Pancreas (tissue), 10 donors: ENCODE measurements at regions not wholly inside any gene's neighbourhood (a gene's known extent, or its start where the extent isn't known, plus 50 kb on each side); places are given as distances from the start of the nearest gene placed in this dataset.

Experiments
- ATAC-seq, 4 donors: fragments of 200-7000 bp; cut with Tn5 transposase; one replicate each; pipeline versions ENCODE4 v1.8.0 to v1.9.1; 2020; ENCODE audit warnings: mild to moderate bottlenecking in 4 of 4, moderate library complexity in 4 of 4
- DNase-seq, 6 donors: peaks; one replicate each; pipeline ENCODE4 v3.0.0-alpha.2; 2020
- FAIRE-seq: peaks from 2 replicates; lab custom pipeline; 2012; peaks lifted over from hg19 to GRCh38; lab: Jason Lieb, UNC
- H3K27ac ChIP-seq, 4 donors: fragments of 200-600 bp; sonication (generic); 1 replicate in 3 of 4; 2 replicates in 1 of 4; pipeline versions ENCODE4 v1.5.0 to v1.8.0; 2020
- H3K27me3 ChIP-seq, 4 donors: fragments of 200-600 bp; one replicate each; pipeline ENCODE4 v1.8.0; 2021
- H3K36me3 ChIP-seq, 3 donors: fragments of 200-600 bp; sonication (generic) in 1 of 3; one replicate each; pipeline versions ENCODE4 v1.5.0 to v1.8.0; 2020 to 2021
- H3K4me1 ChIP-seq, 3 donors: fragments of 200-600 bp; one replicate each; pipeline ENCODE4 v1.8.0; 2021
- H3K4me3 ChIP-seq, 4 donors: fragments of 200-600 bp; sonication (generic) in 2 of 4; one replicate each; pipeline versions ENCODE4 v1.5.0 to v1.8.0; 2020 to 2021
- H3K9me3 ChIP-seq, 4 donors: fragments of 200-600 bp; one replicate each; pipeline ENCODE4 v1.8.0; 2021
- CTCF ChIP-seq, 4 donors: fragments of 200-600 bp; sonication (generic) in 3 of 4; IDR thresholded peaks; one replicate each; pipeline versions ENCODE4 v1.5.0 to v1.8.0; 2021; ENCODE audit warnings: antibody characterized with exemption in 4 of 4
- WGBS, 2 donors: extraction: QIAGEN DNeasy Blood & Tissue Kit; methylation state at CpG; one replicate each; pipeline ENCODE4 v1.1.7; 2013; 5-methylcytosine and 5-hydroxymethylcytosine counted together
- intact Hi-C, 3 donors: fragments of 100-400 bp; cut with DNase I; formaldehyde crosslinking; loops; one replicate each; pipeline versions ENCODE4 v1.11.1 to v1.14.2; 2022
- donor health status: healthy with polysubstance abuse.
- donor health status: DM: no; HTN: no; CAD: no; lungs with moderate emphysema.
- donor health status: DM: no; HTN: no; CAD: no.
- donor health status: control.
- donor health status: control.
- donor health status: Bipolar disorder and iron deficiency.
- donor health status: DM: yes; HTN: yes; CAD: no.
- donor health status: DM: no; HTN: no; CAD: no.
- donor health status: DM: no; HTN: no; CAD: no.
- donor health status: DM: yes; HTN: yes; CAD: no.

DNA sequence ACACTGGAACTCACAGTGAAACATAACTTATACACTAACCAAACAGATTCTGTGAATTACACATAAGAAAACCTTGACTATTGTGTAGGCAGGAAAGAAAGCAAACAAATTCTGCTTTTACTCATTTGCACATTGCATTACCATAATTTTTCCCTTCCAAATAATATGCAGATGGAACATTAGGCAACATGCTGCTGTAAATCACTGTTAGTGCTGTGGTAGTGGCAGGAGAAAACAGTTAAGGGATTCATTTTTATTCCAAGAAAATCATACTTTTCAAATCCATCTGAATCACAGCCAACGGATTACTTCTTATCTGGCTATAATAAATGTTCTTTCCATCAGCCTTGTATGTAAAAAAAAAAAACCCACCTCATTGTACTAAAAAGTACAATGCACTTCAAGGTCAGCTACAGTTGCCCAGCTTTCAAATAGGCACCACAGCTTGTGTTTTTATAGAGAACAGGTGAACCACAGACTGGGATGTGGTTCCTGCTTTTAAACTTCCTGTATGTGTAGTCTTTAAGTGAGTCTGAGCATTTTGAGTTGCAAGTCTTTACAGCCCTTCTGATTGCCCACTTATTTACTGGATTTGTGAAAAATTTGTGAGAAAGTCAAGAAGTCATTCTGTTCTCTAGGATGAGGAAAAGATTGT, 590.0 kb upstream of the SEMA3D start:
- TF ChIP-seq CTCF (IDR thresholded peaks at IDR 0.05) = no peak
- FAIRE-seq = no peak
- Histone ChIP-seq H3K27me3 (no peaks in the 10 kb centered on the region), H3K4me1 (no peaks in the 10 kb centered on the region), H3K36me3 (no peaks in the 10 kb centered on the region), H3K27ac (no peak overlapping the region), H3K4me3 (no peak overlapping the region), H3K9me3 (no peaks in the 10 kb centered on the region)
- WGBS, 2 donors = 26 to 29% methylated on average over 1 of the region's 1 CpG
- no peak for DNase-seq
- no peak for ATAC-seq
- intact Hi-C loops = no loop called here

- H3K4me3 ChIP-seq = no peak overlapping the region
Observed at GRCh38 chr7:85775431-85775830, 588.6 kb upstream of the SEMA3D start.

GRCh38 chr7:85774986-85775385, 588.1 kb upstream of the SEMA3D start:
- ATAC-seq = no peak
- no peaks in the 10 kb centered on the region for H3K27me3 ChIP-seq
- H3K4me1 ChIP-seq = no peaks in the 10 kb centered on the region
- no peak overlapping the region for H3K4me3 ChIP-seq
- no peak overlapping the region for H3K27ac ChIP-seq
- 72 to 74% methylated on average over 6 of the region's 6 CpGs for WGBS, 2 donors
- TF ChIP-seq CTCF (IDR thresholded peaks at IDR 0.05) = no peak
- no peaks in the 10 kb centered on the region for H3K9me3 ChIP-seq
- no peaks in the 10 kb centered on the region for H3K36me3 ChIP-seq
- FAIRE-seq = no peak
- no peak for DNase-seq
- intact Hi-C loops = no loop called here

More at GRCh38 chr7:85775431-85775830, 588.6 kb upstream of the SEMA3D start:
- Histone ChIP-seq H3K9me3 (no peaks in the 10 kb centered on the region), H3K27ac (no peak overlapping the region), H3K27me3 (no peaks in the 10 kb centered on the region), H3K36me3 (no peaks in the 10 kb centered on the region), H3K4me1 (no peaks in the 10 kb centered on the region)
- intact Hi-C loops = no loop called here
- DNase-seq (no peak), ATAC-seq (no peak), FAIRE-seq (no peak)
- TF ChIP-seq CTCF (IDR thresholded peaks at IDR 0.05) = no peak
- 52 to 64% methylated on average over 3 of the region's 3 CpGs for WGBS, 2 donors

GRCh38 chr7:85773116-85773728, 586.4 kb upstream of the SEMA3D start:
- Histone ChIP-seq H3K4me1 (no peaks in the 10 kb centered on the region), H3K27ac (no peak overlapping the region), H3K36me3 (no peaks in the 10 kb centered on the region), H3K27me3 (no peaks in the 10 kb centered on the region), H3K4me3 (no peak overlapping the region), H3K9me3 (no peaks in the 10 kb centered on the region)
- 67 to 72% methylated on average over 2 of the region's 2 CpGs for WGBS, 2 donors
- ATAC-seq (no peak), DNase-seq (no peak), FAIRE-seq (no peak)
- intact Hi-C loops = no loop called here
- no peak for TF ChIP-seq CTCF (IDR thresholded peaks at IDR 0.05)

- Histone ChIP-seq H3K27me3 (no peaks in the 10 kb centered on the region), H3K4me3 (no peak overlapping the region), H3K36me3 (no peaks in the 10 kb centered on the region), H3K9me3 (no peaks in the 10 kb centered on the region), H3K27ac (no peak overlapping the region), H3K4me1 (no peaks in the 10 kb centered on the region)
- ATAC-seq = no peak
- no peak for TF ChIP-seq CTCF (IDR thresholded peaks at IDR 0.05)
- intact Hi-C loops = no loop called here
- WGBS, 2 donors = 57 to 74% methylated on average over 3 of the region's 3 CpGs
- FAIRE-seq = no peak
- no peak for DNase-seq
Observed at GRCh38 chr7:85771516-85771915, 584.7 kb upstream of the SEMA3D start.
